GM13977 (cell line): ENCODE measurements at regions not wholly inside any gene's neighbourhood (a gene's known extent, or its start where the extent isn't known, plus 50 kb on each side); places are given as distances from the start of the nearest gene placed in this dataset.

Experiments used
- DNase-seq: peaks from one replicate; pipeline ENCODE4 v3.0.0; 2012; ENCODE audit warnings: low spot score
- CTCF ChIP-seq: IDR thresholded peaks from 2 replicates; pipeline ENCODE4 v1.5.1; 2012; ENCODE audit warnings: mild to moderate bottlenecking, control low read depth; ENCODE audit not compliant: insufficient read depth; ENCODE audit errors: extremely low read depth, missing control alignments
- in situ Hi-C: fragments of 300-500 bp; cut with MboI; formaldehyde crosslinking; loops from one replicate; pipeline ENCODE4 v1.12.0; 2022; ENCODE audit warnings: low sequenced_read_pairs, low pct_unique_long_range_greater_than_20kb, mixed read lengths, inconsistent platforms; ENCODE audit not compliant: unreplicated experiment

GRCh38 chr9:118189615-118190014 is 485.4 kb downstream of the TLR4 start:
- no peak for DNase-seq
- in situ Hi-C loops, result no loop called here
- no peak for TF ChIP-seq CTCF

GRCh38 chr9:118192807-118193206 is 488.6 kb downstream of the TLR4 start:
- in situ Hi-C loops, result no loop called here
- TF ChIP-seq CTCF, result no peak

GRCh38 chr9:118209343-118209742 is 505.1 kb downstream of the TLR4 start:
- in situ Hi-C loops, result no loop called here
- TF ChIP-seq CTCF, result no peak
- DNase-seq, result no peak

More at GRCh38 chr9:118192807-118193206, 488.6 kb downstream of the TLR4 start:
- DNase-seq, result no peak

- TF ChIP-seq CTCF, result no peak
- in situ Hi-C loops, result no loop called here
- no peak for DNase-seq
These were observed 511.3 kb downstream of the TLR4 start for GRCh38 chr9:118215549-118215948.

GRCh38 chr9:118222375-118222774 is 518.2 kb downstream of the TLR4 start:
- no peak for DNase-seq
- in situ Hi-C loops, result no loop called here
- TF ChIP-seq CTCF, result no peak

GRCh38 chr9:118223111-118223510 is 518.9 kb downstream of the TLR4 start:
- in situ Hi-C loops, result no loop called here
- DNase-seq, result no peak
- no peak for TF ChIP-seq CTCF

- in situ Hi-C loops, result no loop called here
- TF ChIP-seq CTCF, result no peak
- DNase-seq, result no peak
These were observed 526.1 kb downstream of the TLR4 start for GRCh38 chr9:118230329-118230728.
